ENCODE measurements at regions not wholly inside any gene's neighbourhood (a gene's known extent, or its start where the extent isn't known, plus 50 kb on each side); places are given as distances from the start of the nearest gene placed in this dataset.
A peak's percentile ranks its signal among the peaks of the same experiment; 100 is the strongest.
"Not testable (repeated sequence)": the region's sequence is repeated elsewhere in the genome, so short reads cannot be mapped to it uniquely, and the experiment has no call there.

DNA sequence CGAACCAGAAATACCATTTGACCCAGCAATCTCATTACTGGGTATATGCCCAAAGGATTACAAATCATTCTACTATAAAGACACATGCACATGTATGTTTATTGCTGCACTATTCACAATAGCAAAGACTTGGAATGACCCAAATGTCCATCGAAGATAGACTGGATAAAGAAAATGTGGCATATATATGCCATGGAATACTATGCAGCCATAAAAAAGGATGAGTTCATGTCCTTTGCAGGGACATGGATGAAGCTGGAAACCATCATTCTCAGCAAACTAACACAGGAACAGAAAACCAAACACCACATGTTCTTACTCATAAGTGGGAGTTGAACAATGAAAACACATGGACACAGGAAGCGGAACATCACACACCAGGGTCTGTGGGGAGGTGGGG, 124.5 kb downstream of the CHIC2 start:
- H3K27ac ChIP-seq (ENCODE audit: extremely low read depth, low read depth, low read length); H3K9me3 ChIP-seq (ENCODE audit: control insufficient read depth, insufficient read depth, low read depth, low read length); POLR2A ChIA-PET; H3K4me1 ChIP-seq (ENCODE audit: control insufficient read depth, insufficient read depth, low read length); H3K4me3 ChIP-seq (ENCODE audit: low read depth, low read length); H3K36me3 ChIP-seq (ENCODE audit: control insufficient read depth in 2 of 2, insufficient read depth in 1 of 2, low read length in 2 of 2); CTCF ChIA-PET: not testable (repeated sequence)
- peak; percentile 89 for TF ChIP-seq ZNF146 (tag by site-specific recombination; IDR thresholded peaks at IDR 0.05)

GRCh38 chr4:53937918-53938317, 126.5 kb downstream of the CHIC2 start:
- H3K27ac ChIP-seq (ENCODE audit: extremely low read depth, low read depth, low read length), result no peak overlapping the region
- ChIA-PET CTCF (interaction anchor here (0.6 kb wide), 1 partner anchor 32 kb away, joined by 3 read pairs; no protein-coding TSS in a partner anchor), POLR2A (no interaction called here)
- H3K36me3 ChIP-seq (ENCODE audit: control insufficient read depth in 2 of 2, insufficient read depth in 1 of 2, low read length in 2 of 2), result no peaks in the 10 kb centered on the region
- H3K4me3 ChIP-seq (ENCODE audit: low read depth, low read length), result no peak overlapping the region
- H3K4me1 ChIP-seq (ENCODE audit: control insufficient read depth, insufficient read depth, low read length), result no peaks in the 10 kb centered on the region
- H3K9me3 ChIP-seq (ENCODE audit: control insufficient read depth, insufficient read depth, low read depth, low read length), result no peaks in the 10 kb centered on the region
- TF ChIP-seq ZFHX2 (tag by site-specific recombination; conservative IDR thresholded peaks at IDR 0.05), result peak; percentile 79
- no peak for TF ChIP-seq BCL11B (tag by site-specific recombination; IDR thresholded peaks at IDR 0.05; ENCODE audit: low read depth)
- no peak for TF ChIP-seq TRIM28 (IDR thresholded peaks at IDR 0.05; ENCODE audit: borderline replicate concordance, low read length)
- no peak for TF ChIP-seq ZNF548 (tag by site-specific recombination; IDR thresholded peaks at IDR 0.05)
- TF ChIP-seq ZNF433 (tag by site-specific recombination; IDR thresholded peaks at IDR 0.05; ENCODE audit: low read depth), result no peak
- no peak for TF ChIP-seq ZNF114 (tag by site-specific recombination; IDR thresholded peaks at IDR 0.05)
- no peak for TF ChIP-seq ZNF529 (tag by site-specific recombination; IDR thresholded peaks at IDR 0.05; ENCODE audit: insufficient replicate concordance)
- TF ChIP-seq ZIC2 (tag by site-specific recombination; IDR thresholded peaks at IDR 0.05), result peak; percentile 67
- no peak for TF ChIP-seq ZNF600 (tag by site-specific recombination; IDR thresholded peaks at IDR 0.05)
- TF ChIP-seq MZF1 (tag by site-specific recombination; IDR thresholded peaks at IDR 0.05; ENCODE audit: borderline replicate concordance), result no peak
- TF ChIP-seq, protein P1, sequence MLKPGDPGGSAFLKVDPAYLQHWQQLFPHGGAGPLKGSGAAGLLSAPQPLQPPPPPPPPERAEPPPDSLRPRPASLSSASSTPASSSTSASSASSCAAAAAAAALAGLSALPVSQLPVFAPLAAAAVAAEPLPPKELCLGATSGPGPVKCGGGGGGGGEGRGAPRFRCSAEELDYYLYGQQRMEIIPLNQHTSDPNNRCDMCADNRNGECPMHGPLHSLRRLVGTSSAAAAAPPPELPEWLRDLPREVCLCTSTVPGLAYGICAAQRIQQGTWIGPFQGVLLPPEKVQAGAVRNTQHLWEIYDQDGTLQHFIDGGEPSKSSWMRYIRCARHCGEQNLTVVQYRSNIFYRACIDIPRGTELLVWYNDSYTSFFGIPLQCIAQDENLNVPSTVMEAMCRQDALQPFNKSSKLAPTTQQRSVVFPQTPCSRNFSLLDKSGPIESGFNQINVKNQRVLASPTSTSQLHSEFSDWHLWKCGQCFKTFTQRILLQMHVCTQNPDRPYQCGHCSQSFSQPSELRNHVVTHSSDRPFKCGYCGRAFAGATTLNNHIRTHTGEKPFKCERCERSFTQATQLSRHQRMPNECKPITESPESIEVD (tag by site-specific recombination; IDR thresholded peaks at IDR 0.05), result no peak
- peak; percentile 83 for TF ChIP-seq ZNF341 (tag by site-specific recombination; IDR thresholded peaks at IDR 0.05; ENCODE audit: low read depth)
- no peak for TF ChIP-seq ZFP37 (tag by site-specific recombination; IDR thresholded peaks at IDR 0.05)
- TF ChIP-seq ZNF140 (tag by site-specific recombination; IDR thresholded peaks at IDR 0.05), result no peak
- no peak for TF ChIP-seq ZNF184 (tag by site-specific recombination; IDR thresholded peaks at IDR 0.05)
- TF ChIP-seq, protein P2, sequence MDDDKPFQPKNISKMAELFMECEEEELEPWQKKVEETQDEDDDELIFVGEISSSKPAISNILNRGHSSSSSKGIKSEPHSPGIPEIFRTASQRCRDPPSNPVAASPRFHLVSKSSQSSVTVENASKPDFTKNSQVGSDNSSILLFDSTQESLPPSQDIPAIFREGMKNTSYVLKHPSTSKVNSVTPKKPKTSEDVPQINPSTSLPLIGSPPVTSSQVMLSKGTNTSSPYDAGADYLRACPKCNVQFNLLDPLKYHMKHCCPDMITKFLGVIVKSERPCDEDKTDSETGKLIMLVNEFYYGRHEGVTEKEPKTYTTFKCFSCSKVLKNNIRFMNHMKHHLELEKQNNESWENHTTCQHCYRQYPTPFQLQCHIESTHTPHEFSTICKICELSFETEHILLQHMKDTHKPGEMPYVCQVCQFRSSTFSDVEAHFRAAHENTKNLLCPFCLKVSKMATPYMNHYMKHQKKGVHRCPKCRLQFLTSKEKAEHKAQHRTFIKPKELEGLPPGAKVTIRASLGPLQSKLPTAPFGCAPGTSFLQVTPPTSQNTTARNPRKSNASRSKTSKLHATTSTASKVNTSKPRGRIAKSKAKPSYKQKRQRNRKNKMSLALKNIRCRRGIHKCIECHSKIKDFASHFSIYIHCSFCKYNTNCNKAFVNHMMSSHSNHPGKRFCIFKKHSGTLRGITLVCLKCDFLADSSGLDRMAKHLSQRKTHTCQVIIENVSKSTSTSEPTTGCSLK (tag by site-specific recombination; IDR thresholded peaks at IDR 0.05), result no peak
- TF ChIP-seq ZNF626 (tag by site-specific recombination; IDR thresholded peaks at IDR 0.05), result no peak
- TF ChIP-seq, protein P3, sequence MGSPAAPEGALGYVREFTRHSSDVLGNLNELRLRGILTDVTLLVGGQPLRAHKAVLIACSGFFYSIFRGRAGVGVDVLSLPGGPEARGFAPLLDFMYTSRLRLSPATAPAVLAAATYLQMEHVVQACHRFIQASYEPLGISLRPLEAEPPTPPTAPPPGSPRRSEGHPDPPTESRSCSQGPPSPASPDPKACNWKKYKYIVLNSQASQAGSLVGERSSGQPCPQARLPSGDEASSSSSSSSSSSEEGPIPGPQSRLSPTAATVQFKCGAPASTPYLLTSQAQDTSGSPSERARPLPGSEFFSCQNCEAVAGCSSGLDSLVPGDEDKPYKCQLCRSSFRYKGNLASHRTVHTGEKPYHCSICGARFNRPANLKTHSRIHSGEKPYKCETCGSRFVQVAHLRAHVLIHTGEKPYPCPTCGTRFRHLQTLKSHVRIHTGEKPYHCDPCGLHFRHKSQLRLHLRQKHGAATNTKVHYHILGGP (tag by site-specific recombination; IDR thresholded peaks at IDR 0.05), result no peak
- TF ChIP-seq ZNF558 (tag by site-specific recombination; IDR thresholded peaks at IDR 0.05), result no peak
- TF ChIP-seq ZXDB (tag by site-specific recombination; IDR thresholded peaks at IDR 0.05), result no peak
- TF ChIP-seq EGR2 (tag by site-specific recombination; IDR thresholded peaks at IDR 0.05; ENCODE audit: low read depth), result 0 out of 2 replicates have a peak, but pooled peaks have one; percentile 67
- TF ChIP-seq ZNF404 (tag by site-specific recombination; IDR thresholded peaks at IDR 0.05), result no peak
- TF ChIP-seq ZNF324 (tag by site-specific recombination; IDR thresholded peaks at IDR 0.05), result no peak
- TF ChIP-seq, protein P4, sequence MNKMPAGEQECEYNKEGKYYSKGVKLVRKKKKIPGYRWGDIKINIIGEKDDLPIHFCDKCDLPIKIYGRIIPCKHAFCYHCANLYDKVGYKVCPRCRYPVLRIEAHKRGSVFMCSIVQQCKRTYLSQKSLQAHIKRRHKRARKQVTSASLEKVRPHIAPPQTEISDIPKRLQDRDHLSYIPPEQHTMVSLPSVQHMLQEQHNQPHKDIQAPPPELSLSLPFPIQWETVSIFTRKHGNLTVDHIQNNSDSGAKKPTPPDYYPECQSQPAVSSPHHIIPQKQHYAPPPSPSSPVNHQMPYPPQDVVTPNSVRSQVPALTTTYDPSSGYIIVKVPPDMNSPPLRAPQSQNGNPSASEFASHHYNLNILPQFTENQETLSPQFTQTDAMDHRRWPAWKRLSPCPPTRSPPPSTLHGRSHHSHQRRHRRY (tag by site-specific recombination; IDR thresholded peaks at IDR 0.05), result no peak
- TF ChIP-seq, protein P5, sequence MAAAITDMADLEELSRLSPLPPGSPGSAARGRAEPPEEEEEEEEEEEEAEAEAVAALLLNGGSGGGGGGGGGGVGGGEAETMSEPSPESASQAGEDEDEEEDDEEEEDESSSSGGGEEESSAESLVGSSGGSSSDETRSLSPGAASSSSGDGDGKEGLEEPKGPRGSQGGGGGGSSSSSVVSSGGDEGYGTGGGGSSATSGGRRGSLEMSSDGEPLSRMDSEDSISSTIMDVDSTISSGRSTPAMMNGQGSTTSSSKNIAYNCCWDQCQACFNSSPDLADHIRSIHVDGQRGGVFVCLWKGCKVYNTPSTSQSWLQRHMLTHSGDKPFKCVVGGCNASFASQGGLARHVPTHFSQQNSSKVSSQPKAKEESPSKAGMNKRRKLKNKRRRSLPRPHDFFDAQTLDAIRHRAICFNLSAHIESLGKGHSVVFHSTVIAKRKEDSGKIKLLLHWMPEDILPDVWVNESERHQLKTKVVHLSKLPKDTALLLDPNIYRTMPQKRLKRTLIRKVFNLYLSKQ (tag by site-specific recombination; IDR thresholded peaks at IDR 0.05; ENCODE audit: borderline replicate concordance), result no peak
- TF ChIP-seq SP7 (tag by site-specific recombination; IDR thresholded peaks at IDR 0.05), result peak; percentile 71
